ENCODE measurements at regions not wholly inside any gene's neighbourhood (a gene's known extent, or its start where the extent isn't known, plus 50 kb on each side); places are given as distances from the start of the nearest gene placed in this dataset.
A peak's percentile ranks its signal among the peaks of the same experiment; 100 is the strongest.

DNA sequence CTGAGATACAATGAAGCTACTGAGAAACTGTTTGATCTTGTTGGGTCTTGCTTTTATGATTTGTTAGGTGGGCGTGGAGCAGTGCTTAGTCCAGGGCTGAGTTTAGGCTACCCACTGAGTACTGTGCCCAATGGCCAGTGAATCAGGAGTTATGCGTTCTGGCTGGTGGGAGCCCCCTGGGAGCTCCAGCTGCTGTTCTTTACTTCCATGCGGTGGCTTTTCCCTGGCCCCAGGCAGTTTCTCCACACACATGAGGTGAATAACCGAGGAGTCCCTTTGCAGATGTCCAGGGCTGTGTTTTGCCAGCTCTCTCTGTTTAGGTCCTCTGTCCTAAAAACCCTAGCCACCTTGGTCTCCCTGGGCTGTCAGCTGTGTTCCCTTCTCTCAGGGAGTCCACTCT, 106.5 kb downstream of the KLF13 start:
- no peak overlapping the region for H3K4me2 ChIP-seq (ENCODE audit: extremely low read depth, insufficient read depth, low read length)

DNA sequence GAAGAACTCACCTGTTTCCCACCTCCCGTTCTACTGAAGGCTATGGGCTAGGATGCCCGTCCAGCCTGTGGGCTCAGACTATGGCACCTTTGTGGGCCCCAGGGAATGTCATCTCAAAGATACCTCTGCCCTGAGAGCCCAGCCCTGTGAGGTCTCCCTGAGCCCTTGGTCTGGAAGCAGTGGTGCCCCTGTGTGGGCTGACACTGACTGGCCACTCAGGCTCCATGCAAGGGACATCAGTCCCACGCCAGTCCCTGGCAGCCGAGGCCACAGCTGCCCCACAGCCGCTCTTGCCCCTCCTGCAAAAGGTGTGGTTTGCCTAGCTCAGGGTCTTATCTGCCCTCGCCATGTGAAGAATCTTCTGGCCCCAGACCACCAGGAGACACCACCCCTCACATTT, 106.9 kb downstream of the KLF13 start:
- H3K27me3 ChIP-seq (ENCODE audit: control insufficient read depth, insufficient read depth, low read length), result no peaks in the 10 kb centered on the region
- no peak overlapping the region for H3K4me2 ChIP-seq (ENCODE audit: extremely low read depth, insufficient read depth, low read length)
- H3K9me3 ChIP-seq (ENCODE audit: control insufficient read depth, insufficient read depth, low read depth, low read length), result no peaks in the 10 kb centered on the region
- H2AFZ ChIP-seq (ENCODE audit: low read length), result no peak overlapping the region
- no peak for TF ChIP-seq EZH2 (IDR thresholded peaks at IDR 0.05; ENCODE audit: low read length, missing control alignments)
- TF ChIP-seq, protein P1, sequence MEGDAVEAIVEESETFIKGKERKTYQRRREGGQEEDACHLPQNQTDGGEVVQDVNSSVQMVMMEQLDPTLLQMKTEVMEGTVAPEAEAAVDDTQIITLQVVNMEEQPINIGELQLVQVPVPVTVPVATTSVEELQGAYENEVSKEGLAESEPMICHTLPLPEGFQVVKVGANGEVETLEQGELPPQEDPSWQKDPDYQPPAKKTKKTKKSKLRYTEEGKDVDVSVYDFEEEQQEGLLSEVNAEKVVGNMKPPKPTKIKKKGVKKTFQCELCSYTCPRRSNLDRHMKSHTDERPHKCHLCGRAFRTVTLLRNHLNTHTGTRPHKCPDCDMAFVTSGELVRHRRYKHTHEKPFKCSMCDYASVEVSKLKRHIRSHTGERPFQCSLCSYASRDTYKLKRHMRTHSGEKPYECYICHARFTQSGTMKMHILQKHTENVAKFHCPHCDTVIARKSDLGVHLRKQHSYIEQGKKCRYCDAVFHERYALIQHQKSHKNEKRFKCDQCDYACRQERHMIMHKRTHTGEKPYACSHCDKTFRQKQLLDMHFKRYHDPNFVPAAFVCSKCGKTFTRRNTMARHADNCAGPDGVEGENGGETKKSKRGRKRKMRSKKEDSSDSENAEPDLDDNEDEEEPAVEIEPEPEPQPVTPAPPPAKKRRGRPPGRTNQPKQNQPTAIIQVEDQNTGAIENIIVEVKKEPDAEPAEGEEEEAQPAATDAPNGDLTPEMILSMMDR (conservative IDR thresholded peaks at IDR 0.05 in 1 of 2, IDR thresholded peaks at IDR 0.05 in 1 of 2; ENCODE audit: low read depth in 1 of 2, low read length in 2 of 2), result no peak
- no peak for DNase-seq (ENCODE audit: low read depth in 2 of 2)
- no peaks in the 10 kb centered on the region for H4K20me1 ChIP-seq (ENCODE audit: control insufficient read depth, extremely low read depth, insufficient read depth, low read length)
- no peak overlapping the region for H3K27ac ChIP-seq (ENCODE audit: insufficient read depth, low read length)
- H3K9ac ChIP-seq (ENCODE audit: insufficient read depth, low read length), result no peak overlapping the region
- H3K4me1 ChIP-seq (ENCODE audit: control insufficient read depth, extremely low read depth, insufficient read depth, low read length), result peaks cover 15% of the 10 kb centered on the region
- H3K4me3 ChIP-seq (replicated peaks in 1 of 4; ENCODE audit: control extremely low read depth in 1 of 4, insufficient read depth in 1 of 4, low read depth in 3 of 4, low read length in 4 of 4), result no peak overlapping the region
- H3K79me2 ChIP-seq (ENCODE audit: control insufficient read depth, insufficient read depth, low read length), result no peaks in the 10 kb centered on the region
- no peaks in the 10 kb centered on the region for H3K36me3 ChIP-seq (ENCODE audit: control insufficient read depth, insufficient read depth, low read length)

More for the DNA sequence above, 106.5 kb downstream of the KLF13 start:
- DNase-seq (ENCODE audit: low read depth in 2 of 2), result no peak
- H4K20me1 ChIP-seq (ENCODE audit: control insufficient read depth, extremely low read depth, insufficient read depth, low read length), result no peaks in the 10 kb centered on the region
- no peak overlapping the region for H3K27ac ChIP-seq (ENCODE audit: insufficient read depth, low read length)
- no peaks in the 10 kb centered on the region for H3K36me3 ChIP-seq (ENCODE audit: control insufficient read depth, insufficient read depth, low read length)
- no peaks in the 10 kb centered on the region for H3K27me3 ChIP-seq (ENCODE audit: control insufficient read depth, insufficient read depth, low read length)
- no peak overlapping the region for H3K4me3 ChIP-seq (replicated peaks in 1 of 4; ENCODE audit: control extremely low read depth in 1 of 4, insufficient read depth in 1 of 4, low read depth in 3 of 4, low read length in 4 of 4)
- no peaks in the 10 kb centered on the region for H3K9me3 ChIP-seq (ENCODE audit: control insufficient read depth, insufficient read depth, low read depth, low read length)
- H3K79me2 ChIP-seq (ENCODE audit: control insufficient read depth, insufficient read depth, low read length), result no peaks in the 10 kb centered on the region
- TF ChIP-seq, protein P1 (conservative IDR thresholded peaks at IDR 0.05 in 1 of 2, IDR thresholded peaks at IDR 0.05 in 1 of 2; ENCODE audit: low read depth in 1 of 2, low read length in 2 of 2), result no peak
- TF ChIP-seq EZH2 (IDR thresholded peaks at IDR 0.05; ENCODE audit: low read length, missing control alignments), result no peak
- no peak overlapping the region for H3K9ac ChIP-seq (ENCODE audit: insufficient read depth, low read length)
- peaks cover 15% of the 10 kb centered on the region for H3K4me1 ChIP-seq (ENCODE audit: control insufficient read depth, extremely low read depth, insufficient read depth, low read length)
- no peak overlapping the region for H2AFZ ChIP-seq (ENCODE audit: low read length)

DNA sequence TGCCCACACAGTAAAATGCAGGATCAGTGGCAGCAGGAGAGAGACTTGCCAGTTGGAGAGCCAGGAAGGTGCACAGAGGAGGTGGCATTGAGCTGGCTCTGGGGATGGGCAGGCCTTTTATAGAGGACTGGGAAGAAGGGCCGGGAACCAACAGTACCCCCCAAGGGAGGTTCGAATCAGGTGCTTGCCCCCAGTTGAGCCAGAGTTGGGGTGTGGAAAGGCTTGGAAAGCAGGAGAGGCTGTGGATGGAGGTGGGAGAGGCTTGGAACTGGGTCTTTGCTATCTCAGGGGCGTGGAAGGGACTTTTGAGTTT, 107.6 kb downstream of the KLF13 start:
- Histone ChIP-seq H3K27me3 (ENCODE audit: control insufficient read depth, insufficient read depth, low read length) (no peaks in the 10 kb centered on the region), H3K4me2 (ENCODE audit: extremely low read depth, insufficient read depth, low read length) (peak overlapping the region; percentile 95), H3K4me1 (ENCODE audit: control insufficient read depth, extremely low read depth, insufficient read depth, low read length) (peaks cover 15% of the 10 kb centered on the region), H3K9ac (ENCODE audit: insufficient read depth, low read length) (peak overlapping the region; percentile 51), H4K20me1 (ENCODE audit: control insufficient read depth, extremely low read depth, insufficient read depth, low read length) (no peaks in the 10 kb centered on the region), H2AFZ (ENCODE audit: low read length) (peak overlapping the region; percentile 48), H3K79me2 (ENCODE audit: control insufficient read depth, insufficient read depth, low read length) (no peaks in the 10 kb centered on the region), H3K27ac (ENCODE audit: insufficient read depth, low read length) (peak overlapping the region; percentile 90), H3K36me3 (ENCODE audit: control insufficient read depth, insufficient read depth, low read length) (no peaks in the 10 kb centered on the region), H3K9me3 (ENCODE audit: control insufficient read depth, insufficient read depth, low read depth, low read length) (no peaks in the 10 kb centered on the region), H3K4me3 (replicated peaks in 1 of 4; ENCODE audit: control extremely low read depth in 1 of 4, insufficient read depth in 1 of 4, low read depth in 3 of 4, low read length in 4 of 4) (no peak overlapping the region)
- TF ChIP-seq, protein P1 (conservative IDR thresholded peaks at IDR 0.05 in 1 of 2, IDR thresholded peaks at IDR 0.05 in 1 of 2; ENCODE audit: low read depth in 1 of 2, low read length in 2 of 2), result no peak
- no peak for TF ChIP-seq EZH2 (IDR thresholded peaks at IDR 0.05; ENCODE audit: low read length, missing control alignments)
- no peak for DNase-seq (ENCODE audit: low read depth in 2 of 2)
